ENCODE measurements at regions not wholly inside any gene's neighbourhood (a gene's known extent, or its start where the extent isn't known, plus 50 kb on each side); places are given as distances from the start of the nearest gene placed in this dataset.

- in situ Hi-C loops (cut with HindIII; ENCODE audit: extremely low pct_ligation_motif_present, low pct_unique_long_range_greater_than_20kb), result no loop called here
- TF ChIP-seq, protein P1, sequence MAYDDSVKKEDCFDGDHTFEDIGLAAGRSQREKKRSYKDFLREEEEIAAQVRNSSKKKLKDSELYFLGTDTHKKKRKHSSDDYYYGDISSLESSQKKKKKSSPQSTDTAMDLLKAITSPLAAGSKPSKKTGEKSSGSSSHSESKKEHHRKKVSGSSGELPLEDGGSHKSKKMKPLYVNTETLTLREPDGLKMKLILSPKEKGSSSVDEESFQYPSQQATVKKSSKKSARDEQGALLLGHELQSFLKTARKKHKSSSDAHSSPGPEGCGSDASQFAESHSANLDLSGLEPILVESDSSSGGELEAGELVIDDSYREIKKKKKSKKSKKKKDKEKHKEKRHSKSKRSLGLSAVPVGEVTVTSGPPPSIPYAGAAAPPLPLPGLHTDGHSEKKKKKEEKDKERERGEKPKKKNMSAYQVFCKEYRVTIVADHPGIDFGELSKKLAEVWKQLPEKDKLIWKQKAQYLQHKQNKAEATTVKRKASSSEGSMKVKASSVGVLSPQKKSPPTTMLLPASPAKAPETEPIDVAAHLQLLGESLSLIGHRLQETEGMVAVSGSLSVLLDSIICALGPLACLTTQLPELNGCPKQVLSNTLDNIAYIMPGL (CRISPR knock-in tag; IDR thresholded peaks at IDR 0.05; ENCODE audit: borderline replicate concordance in 1 of 2, low read depth in 1 of 2), result no peak
- TF ChIP-seq ZNF280D (CRISPR knock-in tag; IDR thresholded peaks at IDR 0.05) (no peak), ZNF3 (CRISPR knock-in tag; IDR thresholded peaks at IDR 0.05) (no peak), ZFP37 (CRISPR knock-in tag; IDR thresholded peaks at IDR 0.05; ENCODE audit: borderline replicate concordance) (no peak), HDAC6 (IDR thresholded peaks at IDR 0.05; ENCODE audit: low read depth, low read length) (no peak), MIER3 (CRISPR knock-in tag; IDR thresholded peaks at IDR 0.05; ENCODE audit: borderline replicate concordance) (no peak), ZNF296 (CRISPR knock-in tag; conservative IDR thresholded peaks at IDR 0.05) (no peak), ATM (IDR thresholded peaks at IDR 0.05; ENCODE audit: borderline replicate concordance) (no peak), ZNF7 (CRISPR knock-in tag; IDR thresholded peaks at IDR 0.05) (no peak), ATAD3A (CRISPR knock-in tag; IDR thresholded peaks at IDR 0.05) (no peak), CREB3 (CRISPR knock-in tag; IDR thresholded peaks at IDR 0.05) (no peak), TBP (CRISPR knock-in tag; IDR thresholded peaks at IDR 0.05) (no peak)
- TF ChIP-seq, protein P2, sequence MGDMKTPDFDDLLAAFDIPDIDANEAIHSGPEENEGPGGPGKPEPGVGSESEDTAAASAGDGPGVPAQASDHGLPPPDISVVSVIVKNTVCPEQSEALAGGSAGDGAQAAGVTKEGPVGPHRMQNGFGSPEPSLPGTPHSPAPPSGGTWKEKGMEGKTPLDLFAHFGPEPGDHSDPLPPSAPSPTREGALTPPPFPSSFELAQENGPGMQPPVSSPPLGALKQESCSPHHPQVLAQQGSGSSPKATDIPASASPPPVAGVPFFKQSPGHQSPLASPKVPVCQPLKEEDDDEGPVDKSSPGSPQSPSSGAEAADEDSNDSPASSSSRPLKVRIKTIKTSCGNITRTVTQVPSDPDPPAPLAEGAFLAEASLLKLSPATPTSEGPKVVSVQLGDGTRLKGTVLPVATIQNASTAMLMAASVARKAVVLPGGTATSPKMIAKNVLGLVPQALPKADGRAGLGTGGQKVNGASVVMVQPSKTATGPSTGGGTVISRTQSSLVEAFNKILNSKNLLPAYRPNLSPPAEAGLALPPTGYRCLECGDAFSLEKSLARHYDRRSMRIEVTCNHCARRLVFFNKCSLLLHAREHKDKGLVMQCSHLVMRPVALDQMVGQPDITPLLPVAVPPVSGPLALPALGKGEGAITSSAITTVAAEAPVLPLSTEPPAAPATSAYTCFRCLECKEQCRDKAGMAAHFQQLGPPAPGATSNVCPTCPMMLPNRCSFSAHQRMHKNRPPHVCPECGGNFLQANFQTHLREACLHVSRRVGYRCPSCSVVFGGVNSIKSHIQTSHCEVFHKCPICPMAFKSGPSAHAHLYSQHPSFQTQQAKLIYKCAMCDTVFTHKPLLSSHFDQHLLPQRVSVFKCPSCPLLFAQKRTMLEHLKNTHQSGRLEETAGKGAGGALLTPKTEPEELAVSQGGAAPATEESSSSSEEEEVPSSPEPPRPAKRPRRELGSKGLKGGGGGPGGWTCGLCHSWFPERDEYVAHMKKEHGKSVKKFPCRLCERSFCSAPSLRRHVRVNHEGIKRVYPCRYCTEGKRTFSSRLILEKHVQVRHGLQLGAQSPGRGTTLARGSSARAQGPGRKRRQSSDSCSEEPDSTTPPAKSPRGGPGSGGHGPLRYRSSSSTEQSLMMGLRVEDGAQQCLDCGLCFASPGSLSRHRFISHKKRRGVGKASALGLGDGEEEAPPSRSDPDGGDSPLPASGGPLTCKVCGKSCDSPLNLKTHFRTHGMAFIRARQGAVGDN (CRISPR knock-in tag; IDR thresholded peaks at IDR 0.05), result no peak
- TF ChIP-seq, protein P3, sequence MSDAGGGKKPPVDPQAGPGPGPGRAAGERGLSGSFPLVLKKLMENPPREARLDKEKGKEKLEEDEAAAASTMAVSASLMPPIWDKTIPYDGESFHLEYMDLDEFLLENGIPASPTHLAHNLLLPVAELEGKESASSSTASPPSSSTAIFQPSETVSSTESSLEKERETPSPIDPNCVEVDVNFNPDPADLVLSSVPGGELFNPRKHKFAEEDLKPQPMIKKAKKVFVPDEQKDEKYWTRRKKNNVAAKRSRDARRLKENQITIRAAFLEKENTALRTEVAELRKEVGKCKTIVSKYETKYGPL (CRISPR knock-in tag; IDR thresholded peaks at IDR 0.05), result no peak
These were observed 91.3 kb upstream of the MAGEC2 start for GRCh38 chrX:142296421-142296820.

More at GRCh38 chrX:142296421-142296820, 91.3 kb upstream of the MAGEC2 start:
- FAIRE-seq (no peak), ATAC-seq (no peak), DNase-seq (ENCODE audit: low spot score) (no peak)
- ChIA-PET CTCF (ENCODE audit: low intra/inter-chr PET ratio, low total read pairs) (no interaction called here), POLR2A (no interaction called here)
- Histone ChIP-seq H3K9me3 (ENCODE audit: low read length) (peaks cover 26% of the 10 kb centered on the region), H3K36me3 (replicated peaks in 1 of 2; ENCODE audit: control insufficient read depth in 1 of 2, insufficient read depth in 2 of 2, low read length in 2 of 2) (no peaks in the 10 kb centered on the region), H3K27me3 (ENCODE audit: control insufficient read depth in 1 of 2, insufficient read depth in 2 of 2, low read length in 2 of 2) (no peaks in the 10 kb centered on the region), H3K4me3 (replicated peaks in 1 of 3; ENCODE audit: insufficient read depth in 1 of 3, low read depth in 2 of 3, low read length in 3 of 3) (no peak overlapping the region), H4K20me1 (ENCODE audit: insufficient read depth, low read length) (no peaks in the 10 kb centered on the region), H3K4me2 (ENCODE audit: low read depth, low read length) (no peak overlapping the region), H3K27ac (ENCODE audit: extremely low read length, insufficient read depth, low read length) (no peak overlapping the region), H3K4me1 (ENCODE audit: insufficient read depth, low read length) (no peaks in the 10 kb centered on the region), H3K79me2 (ENCODE audit: insufficient read depth, low read length) (no peaks in the 10 kb centered on the region), H2AFZ (ENCODE audit: low read length) (no peak overlapping the region), H3K9ac (ENCODE audit: insufficient read depth, low read depth, low read length) (no peak overlapping the region)
- no TSS peak for BruUV-seq (replicated peaks)
- WGBS (ENCODE audit: low lambda C conversion rate), result 0% methylated on average over 1 of the region's 1 CpG
- intact Hi-C loops (cut with micrococcal nuclease; ENCODE audit: unreplicated experiment), result no loop called here

Data from HepG2 (cell line).